GM19238 (cell line): ENCODE measurements at regions not wholly inside any gene's neighbourhood (a gene's known extent, or its start where the extent isn't known, plus 50 kb on each side); places are given as distances from the start of the nearest gene placed in this dataset.

ENCODE experiments used
- DNase-seq: peaks from one replicate; pipeline ENCODE4 v3.0.0; 2011; ENCODE audit warnings: low spot score; ENCODE audit not compliant: insufficient read length

GRCh38 chr2:213202011-213202410 is 50.6 kb upstream of the IKZF2 start:
- no peak for DNase-seq

- no peak for DNase-seq
These were observed 54.5 kb upstream of the IKZF2 start for GRCh38 chr2:213205944-213206343.

- DNase-seq: no peak
These were observed 61.8 kb upstream of the IKZF2 start for GRCh38 chr2:213213186-213213585.

GRCh38 chr2:213214209-213214608 is 62.8 kb upstream of the IKZF2 start:
- DNase-seq: no peak

GRCh38 chr2:213216461-213216860 is 65.0 kb upstream of the IKZF2 start:
- DNase-seq: no peak

GRCh38 chr2:213219816-213220215 is 64.4 kb upstream of the SPAG16 start:
- no peak for DNase-seq

- no peak for DNase-seq
These were observed 63.2 kb upstream of the SPAG16 start for GRCh38 chr2:213220967-213221603.

GRCh38 chr2:213221957-213222356 is 62.3 kb upstream of the SPAG16 start:
- no peak for DNase-seq

- no peak for DNase-seq
These were observed 59.9 kb upstream of the SPAG16 start for GRCh38 chr2:213224366-213224765.

- no peak for DNase-seq
These were observed 58.4 kb upstream of the SPAG16 start for GRCh38 chr2:213225866-213226265.

GRCh38 chr2:213227458-213227857 is 56.8 kb upstream of the SPAG16 start:
- no peak for DNase-seq

- DNase-seq: no peak
These were observed 55.6 kb upstream of the SPAG16 start for GRCh38 chr2:213228638-213229037.

GRCh38 chr2:213229814-213230213 is 54.5 kb upstream of the SPAG16 start:
- no peak for DNase-seq

- no peak for DNase-seq
These were observed 52.3 kb upstream of the SPAG16 start for GRCh38 chr2:213231966-213232365.

- peak; percentile 4 for DNase-seq
These were observed 51.4 kb upstream of the SPAG16 start for GRCh38 chr2:213232649-213233437.

GRCh38 chr2:213233438-213234330 is 50.6 kb upstream of the SPAG16 start:
- DNase-seq: no peak
